Tibial nerve (tissue), 4 donors: ENCODE measurements at regions not wholly inside any gene's neighbourhood (a gene's known extent, or its start where the extent isn't known, plus 50 kb on each side); places are given as distances from the start of the nearest gene placed in this dataset.

Experiments
- CTCF ChIP-seq, 5 experiments: fragments of 200-600 bp in 3 of 5; fragments of 450-650 bp in 2 of 5; sonication (generic) in 3 of 5; IDR thresholded peaks; one replicate each; pipeline ENCODE4 v1.5.1; 2016 to 2019; ENCODE audit warnings: antibody characterized with exemption in 5 of 5, mild to moderate bottlenecking in 3 of 5, moderate library complexity in 2 of 5
- EP300 ChIP-seq, 2 donors: sonication (generic); formaldehyde crosslinking; IDR thresholded peaks; one replicate each; pipeline ENCODE4 v1.6.1; 2017; ENCODE audit warnings: antibody characterized with exemption in 2 of 2, mild to moderate bottlenecking in 1 of 2

GRCh38 chr20:20782231-20782630 is 69.8 kb upstream of the RALGAPA2 start:
- TF ChIP-seq CTCF (IDR thresholded peaks at IDR 0.05) (no peak), EP300 (IDR thresholded peaks at IDR 0.05) (no peak)
